ENCODE measurements at regions not wholly inside any gene's neighbourhood (a gene's known extent, or its start where the extent isn't known, plus 50 kb on each side); places are given as distances from the start of the nearest gene placed in this dataset.

GRCh38 chr18:70394672-70395071 lies 105.8 kb downstream of the SOCS6 start:
- TF ChIP-seq ARNT (IDR thresholded peaks at IDR 0.05) = no peak
- no peak for TF ChIP-seq FOXM1 (IDR thresholded peaks at IDR 0.05; ENCODE audit: borderline replicate concordance)
- TF ChIP-seq HDGF (IDR thresholded peaks at IDR 0.05; ENCODE audit: borderline replicate concordance) = no peak
